PC-9 (cell line): ENCODE measurements at regions not wholly inside any gene's neighbourhood (a gene's known extent, or its start where the extent isn't known, plus 50 kb on each side); places are given as distances from the start of the nearest gene placed in this dataset.

Experiments
- CTCF ChIP-seq: fragments of 200-600 bp; sonication (generic); conservative IDR thresholded peaks from 2 replicates; pipeline ENCODE4 v1.6.1; 2017; ENCODE audit warnings: mixed run types, antibody characterized with exemption, mild to moderate bottlenecking, moderate library complexity
- EZH2 ChIP-seq: fragments of 200-600 bp; sonication (generic); IDR thresholded peaks from 2 replicates; pipeline ENCODE4 v1.8.0; 2017; ENCODE audit warnings: antibody characterized with exemption, low read depth

- TF ChIP-seq CTCF (no peak), EZH2 (no peak)
These were observed 272.1 kb downstream of the RASEF start for GRCh38 chr9:82790875-82791274.
